Suppressor macrophage treated with lipopolysaccharide for 4 hours (primary cell): ENCODE measurements at regions not wholly inside any gene's neighbourhood (a gene's known extent, or its start where the extent isn't known, plus 50 kb on each side); places are given as distances from the start of the nearest gene placed in this dataset.
"Not testable (repeated sequence)": the region's sequence is repeated elsewhere in the genome, so short reads cannot be mapped to it uniquely, and the experiment has no call there.

Source experiments
- DNase-seq: peaks from one replicate; pipeline ENCODE4 v3.0.0-alpha.2; 2020

- no peak for DNase-seq
These were observed 405.2 kb downstream of the ZEB2 start for GRCh38 chr2:144114760-144115159.

GRCh38 chr2:144111437-144111836, 408.5 kb downstream of the ZEB2 start:
- DNase-seq, result no peak

- DNase-seq, result not testable (repeated sequence)
These were observed 413.8 kb downstream of the ZEB2 start for GRCh38 chr2:144106104-144106503.

GRCh38 chr2:144102386-144102785, 417.5 kb downstream of the ZEB2 start:
- DNase-seq, result no peak

GRCh38 chr2:144099780-144100377, 420.0 kb downstream of the ZEB2 start:
- DNase-seq, result no peak

GRCh38 chr2:144099340-144099739, 420.6 kb downstream of the ZEB2 start:
- no peak for DNase-seq

- no peak for DNase-seq
These were observed 422.3 kb downstream of the ZEB2 start for GRCh38 chr2:144097440-144098225.

- no peak for DNase-seq
These were observed 423.4 kb downstream of the ZEB2 start for GRCh38 chr2:144096531-144096930.

GRCh38 chr2:144094408-144095151, 425.3 kb downstream of the ZEB2 start:
- DNase-seq, result no peak

- DNase-seq, result no peak
These were observed 428.3 kb downstream of the ZEB2 start for GRCh38 chr2:144091622-144092021.

- no peak for DNase-seq
These were observed 431.1 kb downstream of the ZEB2 start for GRCh38 chr2:144088863-144089262.

- DNase-seq, result peak; percentile 59
These were observed 433.0 kb downstream of the ZEB2 start for GRCh38 chr2:144086965-144087364.

GRCh38 chr2:144085016-144085415, 434.9 kb downstream of the ZEB2 start:
- no peak for DNase-seq

- DNase-seq, result no peak
These were observed 435.7 kb downstream of the ZEB2 start for GRCh38 chr2:144084114-144084661.

- peak; percentile 25 for DNase-seq
These were observed 436.7 kb downstream of the ZEB2 start for GRCh38 chr2:144083211-144083610.

GRCh38 chr2:144082777-144083176, 437.1 kb downstream of the ZEB2 start:
- no peak for DNase-seq

- no peak for DNase-seq
These were observed 437.6 kb downstream of the ZEB2 start for GRCh38 chr2:144082327-144082726.

- DNase-seq, result no peak
These were observed 438.6 kb downstream of the ZEB2 start for GRCh38 chr2:144081272-144081671.

- DNase-seq, result no peak
These were observed 440.1 kb downstream of the ZEB2 start for GRCh38 chr2:144079803-144080202.

- no peak for DNase-seq
These were observed 440.9 kb downstream of the ZEB2 start for GRCh38 chr2:144078802-144079724.

GRCh38 chr2:144078106-144078505, 441.8 kb downstream of the ZEB2 start:
- DNase-seq, result no peak

- DNase-seq, result no peak
These were observed 445.5 kb downstream of the ZEB2 start for GRCh38 chr2:144074450-144074849.
